MCF 10A (cell line): ENCODE measurements at regions not wholly inside any gene's neighbourhood (a gene's known extent, or its start where the extent isn't known, plus 50 kb on each side); places are given as distances from the start of the nearest gene placed in this dataset.

Source experiments
- BruUV-seq: library from RNA; stranded (reverse); fragments of 400-500 nt; replicated peaks from 2 replicates; lab custom pipeline; 2021; lab: Mats Ljungman, UMichigan
- CTCF ChIA-PET: fragments of 300-600 bp; sonication (Branson Sonifier 250); formaldehyde crosslinking; extraction: SDS; loops from one replicate; lab custom pipeline; 2021; ENCODE audit warnings: antibody characterized with exemption, inconsistent platforms; lab: Yijun Ruan, JAX
- POLR2A ChIA-PET: fragments of 300-600, 350-650 bp; sonication (Branson Sonifier 250); formaldehyde crosslinking; extraction: SDS; loops from one replicate; lab custom pipeline; 2020; ENCODE audit warnings: antibody characterized with exemption, inconsistent platforms; lab: Yijun Ruan, JAX
- DNase-seq: peaks from one replicate; pipeline ENCODE4 v3.0.0-alpha.2; 2018; ENCODE audit not compliant: unreplicated experiment
- H3K27ac Mint-ChIP-seq: one replicate; pipeline ENCODE4 v1.8.0; 2022; ENCODE audit warnings: mild to moderate bottlenecking, low read depth, mixed read lengths; ENCODE audit not compliant: unreplicated experiment
- H3K27me3 Mint-ChIP-seq: one replicate; pipeline ENCODE4 v1.8.0; 2022; ENCODE audit warnings: mixed read lengths; ENCODE audit not compliant: insufficient read depth, unreplicated experiment
- H3K36me3 Mint-ChIP-seq: one replicate; pipeline ENCODE4 v1.8.0; 2022; ENCODE audit warnings: mild to moderate bottlenecking, moderate library complexity, mixed read lengths; ENCODE audit not compliant: insufficient read depth, unreplicated experiment
- H3K4me1 Mint-ChIP-seq: one replicate; pipeline ENCODE4 v1.8.0; 2022; ENCODE audit warnings: mixed read lengths; ENCODE audit not compliant: insufficient read depth, unreplicated experiment
- H3K4me3 Mint-ChIP-seq: one replicate; pipeline ENCODE4 v1.8.0; 2022; ENCODE audit warnings: mild to moderate bottlenecking, moderate library complexity, mixed read lengths; ENCODE audit not compliant: unreplicated experiment
- H3K9me3 Mint-ChIP-seq: one replicate; pipeline ENCODE4 v1.8.0; 2022; ENCODE audit warnings: mixed read lengths; ENCODE audit not compliant: unreplicated experiment
- intact Hi-C: fragments of 100-400 bp; cut with micrococcal nuclease; formaldehyde crosslinking; loops from 2 replicates; pipeline ENCODE4 v1.14.1; 2022
- TF ChIP-seq, protein P1 (sequence below): fragments of 200-600 bp; IDR thresholded peaks from one replicate; pipeline ENCODE4 v1.8.0; 2022; ENCODE audit warnings: antibody characterized with exemption, mild to moderate bottlenecking; ENCODE audit not compliant: unreplicated experiment

DNA sequence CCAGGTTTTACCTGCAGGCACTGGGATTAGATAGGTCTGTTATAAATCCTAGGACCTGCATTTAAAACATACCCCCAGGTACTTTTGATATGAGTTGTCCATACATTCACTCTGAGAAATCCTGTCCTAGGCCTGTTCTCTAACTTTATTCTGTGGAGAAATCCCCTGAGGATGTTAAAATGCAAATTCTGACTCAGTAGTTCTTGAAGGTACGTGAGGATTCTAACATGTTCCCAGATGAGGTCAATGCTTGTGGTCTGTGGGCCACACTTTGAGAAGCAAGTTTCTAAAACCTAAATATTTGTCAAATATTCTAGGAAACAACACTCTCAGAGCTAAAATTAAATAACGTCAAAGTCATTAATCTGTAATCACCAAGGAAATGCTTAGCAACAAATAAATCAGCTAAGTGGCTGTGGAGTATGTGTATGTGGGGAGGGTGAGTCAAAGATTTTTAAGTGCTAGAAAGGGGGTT, 101.3 kb upstream of the MAGEB16 start:
- H3K27me3 Mint-ChIP-seq: peaks cover 11% of the 10 kb centered on the region
- no peak overlapping the region for H3K4me3 Mint-ChIP-seq
- no TSS peak for BruUV-seq
- no peak for DNase-seq
- ChIA-PET CTCF (no interaction called here), POLR2A (interaction anchor here (0.6 kb wide), 1 partner anchor 549 kb away, joined by 3 read pairs; no protein-coding TSS in a partner anchor)
- TF ChIP-seq, protein P1, sequence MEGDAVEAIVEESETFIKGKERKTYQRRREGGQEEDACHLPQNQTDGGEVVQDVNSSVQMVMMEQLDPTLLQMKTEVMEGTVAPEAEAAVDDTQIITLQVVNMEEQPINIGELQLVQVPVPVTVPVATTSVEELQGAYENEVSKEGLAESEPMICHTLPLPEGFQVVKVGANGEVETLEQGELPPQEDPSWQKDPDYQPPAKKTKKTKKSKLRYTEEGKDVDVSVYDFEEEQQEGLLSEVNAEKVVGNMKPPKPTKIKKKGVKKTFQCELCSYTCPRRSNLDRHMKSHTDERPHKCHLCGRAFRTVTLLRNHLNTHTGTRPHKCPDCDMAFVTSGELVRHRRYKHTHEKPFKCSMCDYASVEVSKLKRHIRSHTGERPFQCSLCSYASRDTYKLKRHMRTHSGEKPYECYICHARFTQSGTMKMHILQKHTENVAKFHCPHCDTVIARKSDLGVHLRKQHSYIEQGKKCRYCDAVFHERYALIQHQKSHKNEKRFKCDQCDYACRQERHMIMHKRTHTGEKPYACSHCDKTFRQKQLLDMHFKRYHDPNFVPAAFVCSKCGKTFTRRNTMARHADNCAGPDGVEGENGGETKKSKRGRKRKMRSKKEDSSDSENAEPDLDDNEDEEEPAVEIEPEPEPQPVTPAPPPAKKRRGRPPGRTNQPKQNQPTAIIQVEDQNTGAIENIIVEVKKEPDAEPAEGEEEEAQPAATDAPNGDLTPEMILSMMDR: no peak
- H3K9me3 Mint-ChIP-seq: no peaks in the 10 kb centered on the region
- H3K4me1 Mint-ChIP-seq: peaks cover 5% of the 10 kb centered on the region
- intact Hi-C loops: no loop called here
- no peak overlapping the region for H3K27ac Mint-ChIP-seq
- H3K36me3 Mint-ChIP-seq: no peaks in the 10 kb centered on the region

DNA sequence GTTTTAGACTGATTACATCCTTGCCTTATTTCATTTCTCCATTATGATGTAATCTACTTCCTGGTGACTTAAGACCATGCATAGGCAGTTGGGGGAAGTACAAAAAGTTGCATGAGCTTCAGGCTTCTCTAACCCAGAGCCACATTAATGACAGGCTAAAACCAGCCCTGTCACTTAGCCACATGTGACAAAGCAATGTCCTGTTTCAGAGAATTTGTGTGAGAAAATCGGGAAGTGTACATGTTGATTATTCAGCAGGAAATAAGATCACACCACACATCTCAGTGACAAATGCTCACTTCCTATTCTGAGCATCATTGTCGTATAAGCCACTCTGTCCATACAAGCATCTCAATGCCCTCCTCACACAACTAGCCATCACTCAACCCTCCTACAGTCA, 98.5 kb upstream of the MAGEB16 start:
- ChIA-PET CTCF (no interaction called here), POLR2A (no interaction called here)
- intact Hi-C loops: no loop called here
- H3K9me3 Mint-ChIP-seq: no peaks in the 10 kb centered on the region
- no peak for DNase-seq
- no peak overlapping the region for H3K27ac Mint-ChIP-seq
- H3K4me1 Mint-ChIP-seq: peaks cover 5% of the 10 kb centered on the region
- no TSS peak for BruUV-seq
- H3K27me3 Mint-ChIP-seq: peaks cover 22% of the 10 kb centered on the region
- TF ChIP-seq, protein P1: no peak
- H3K36me3 Mint-ChIP-seq: no peaks in the 10 kb centered on the region
- no peak overlapping the region for H3K4me3 Mint-ChIP-seq

DNA sequence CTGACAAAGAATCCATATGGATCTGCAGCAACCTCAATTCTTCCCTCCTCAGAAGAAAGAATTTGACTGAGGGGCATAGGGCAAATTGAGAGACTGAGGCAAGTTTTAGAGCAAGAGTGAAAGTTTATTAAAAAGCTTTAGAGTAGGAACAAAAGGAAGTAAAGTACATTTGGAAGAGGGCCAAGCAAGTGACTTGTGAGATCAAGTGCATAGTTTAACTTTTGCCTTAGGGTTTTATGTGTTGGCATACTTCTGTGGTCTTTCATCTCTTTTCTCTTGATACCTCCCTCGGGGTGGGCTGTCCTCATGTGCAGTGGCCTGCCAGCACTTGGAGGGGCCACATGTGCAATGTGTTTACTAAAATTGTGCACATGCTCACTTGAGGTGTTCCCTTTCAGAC, 98.0 kb upstream of the MAGEB16 start:
- TF ChIP-seq, protein P1: no peak
- CTCF ChIA-PET: no interaction called here
- H3K27ac Mint-ChIP-seq: no peak overlapping the region
- intact Hi-C loops: no loop called here
- no peaks in the 10 kb centered on the region for H3K36me3 Mint-ChIP-seq
- peaks cover 5% of the 10 kb centered on the region for H3K4me1 Mint-ChIP-seq
- DNase-seq: no peak
- no peaks in the 10 kb centered on the region for H3K9me3 Mint-ChIP-seq
- POLR2A ChIA-PET: no interaction called here
- BruUV-seq: no TSS peak
- H3K4me3 Mint-ChIP-seq: no peak overlapping the region
- peaks cover 22% of the 10 kb centered on the region for H3K27me3 Mint-ChIP-seq

DNA sequence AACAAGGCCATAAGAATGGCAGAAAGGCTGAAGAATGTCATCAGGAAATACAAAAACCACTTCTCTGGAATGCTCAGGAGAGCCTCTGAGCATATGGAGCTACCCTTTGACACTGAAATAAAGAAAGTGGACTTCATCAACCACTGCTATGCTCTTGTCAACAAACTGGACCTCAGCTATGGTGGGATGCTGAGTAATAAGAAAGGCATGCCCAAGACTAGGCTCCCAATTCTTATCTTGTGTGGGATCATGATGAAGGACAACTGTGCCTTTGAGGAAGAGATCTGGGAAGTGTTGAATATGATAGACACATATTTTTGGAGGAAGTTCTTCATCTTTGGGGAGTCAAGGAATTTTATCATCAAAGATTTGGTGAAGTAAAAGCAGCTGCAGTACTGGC, 86.9 kb upstream of the MAGEB16 start:
- intact Hi-C loops: no loop called here
- no peak overlapping the region for H3K27ac Mint-ChIP-seq
- peaks cover 12% of the 10 kb centered on the region for H3K27me3 Mint-ChIP-seq
- ChIA-PET POLR2A (no interaction called here), CTCF (no interaction called here)
- DNase-seq: no peak
- no peaks in the 10 kb centered on the region for H3K4me1 Mint-ChIP-seq
- no peaks in the 10 kb centered on the region for H3K9me3 Mint-ChIP-seq
- H3K4me3 Mint-ChIP-seq: no peak overlapping the region
- H3K36me3 Mint-ChIP-seq: no peaks in the 10 kb centered on the region
- TF ChIP-seq, protein P1: no peak
- BruUV-seq: no TSS peak
